HEK293 (cell line): ENCODE measurements at regions not wholly inside any gene's neighbourhood (a gene's known extent, or its start where the extent isn't known, plus 50 kb on each side); places are given as distances from the start of the nearest gene placed in this dataset.

Experiments
- CTCF ChIP-seq: fragments of 450-650 bp; formaldehyde crosslinking; IDR thresholded peaks from 2 replicates; pipeline ENCODE4 v1.5.1; 2016; ENCODE audit warnings: missing biosample characterization, missing genetic modification characterization
- PRDM1 ChIP-seq: fragments of 450-650 bp; formaldehyde crosslinking; IDR thresholded peaks from 2 replicates; pipeline ENCODE4; 2016; ENCODE audit warnings: missing biosample characterization, missing genetic modification characterization
- SETDB1 ChIP-seq: IDR thresholded peaks from one replicate; pipeline ENCODE4 v1.6.1; 2017; ENCODE audit warnings: mild to moderate bottlenecking, low read length, moderate library complexity, mixed read lengths; ENCODE audit not compliant: insufficient read length
- ZNF148 ChIP-seq: fragments of 450-650 bp; formaldehyde crosslinking; IDR thresholded peaks from 2 replicates; pipeline ENCODE4 v1.5.0; 2017; ENCODE audit warnings: missing biosample characterization, missing genetic modification characterization, borderline replicate concordance
- ZNF274 ChIP-seq, 2 experiments: fragments of 200-500 bp in 1 of 2; fragments of 450-650 bp in 1 of 2; sonication (Bioruptor generic) in 1 of 2; formaldehyde crosslinking in 1 of 2; IDR thresholded peaks; 2 replicates each; pipeline versions ENCODE4 v1.5.1 to v1.6.1; 2014 to 2016; ENCODE audit warnings: borderline replicate concordance in 1 of 2, inconsistent platforms in 1 of 2, low read length in 1 of 2, missing biosample characterization in 1 of 2, missing genetic modification characterization in 1 of 2
- ZNF76 ChIP-seq: fragments of 450-650 bp; formaldehyde crosslinking; IDR thresholded peaks from 2 replicates; pipeline ENCODE4; 2016; ENCODE audit warnings: low read depth, missing biosample characterization, missing genetic modification characterization, borderline replicate concordance
- ZNF768 ChIP-seq: fragments of 450-650 bp; formaldehyde crosslinking; IDR thresholded peaks from 2 replicates; pipeline ENCODE4 v1.5.1; 2018; ENCODE audit warnings: missing biosample characterization, mild to moderate bottlenecking, missing genetic modification characterization
- TF ChIP-seq, protein P1 (sequence below): fragments of 450-650 bp; formaldehyde crosslinking; IDR thresholded peaks from 2 replicates; pipeline ENCODE4 v1.5.1; 2016; ENCODE audit warnings: missing biosample characterization, missing genetic modification characterization
- TF ChIP-seq, protein P2 (sequence below): IDR thresholded peaks from 2 replicates; pipeline ENCODE4 v1.6.1; 2011; ENCODE audit warnings: mild to moderate bottlenecking, low read depth, low read length, borderline replicate concordance

DNA sequence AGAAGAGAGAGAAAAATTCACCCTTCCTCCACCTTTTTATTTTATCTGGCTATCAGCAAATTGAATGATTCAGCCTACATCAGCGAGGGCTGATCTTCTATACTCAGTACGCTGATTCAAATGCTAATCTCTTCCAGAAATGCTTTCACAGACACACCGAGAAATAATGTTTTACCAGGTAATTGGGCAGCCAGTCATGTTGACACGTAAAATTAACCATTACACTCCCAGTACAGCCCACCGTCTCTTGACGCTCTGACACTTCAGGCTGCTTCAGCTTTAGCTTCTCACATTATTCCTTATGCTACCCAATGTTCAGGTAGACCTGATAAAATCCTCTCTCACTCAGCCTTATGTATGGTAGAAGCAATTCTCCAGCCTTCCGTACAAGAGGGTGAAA is 835.2 kb upstream of the PCDH10 start:
- TF ChIP-seq ZNF768 (tag by site-specific recombination) (no peak), CTCF (tag by site-specific recombination) (no peak), ZNF274 (IDR thresholded peaks at IDR 0.05; ENCODE audit: low read length) (no peak), ZNF274 (tag by site-specific recombination; IDR thresholded peaks at IDR 0.05; ENCODE audit: borderline replicate concordance) (no peak), PRDM1 (no peak), ZNF148 (tag by site-specific recombination) (no peak), SETDB1 (no peak), ZNF76 (tag by site-specific recombination) (no peak)
- TF ChIP-seq, protein P1, sequence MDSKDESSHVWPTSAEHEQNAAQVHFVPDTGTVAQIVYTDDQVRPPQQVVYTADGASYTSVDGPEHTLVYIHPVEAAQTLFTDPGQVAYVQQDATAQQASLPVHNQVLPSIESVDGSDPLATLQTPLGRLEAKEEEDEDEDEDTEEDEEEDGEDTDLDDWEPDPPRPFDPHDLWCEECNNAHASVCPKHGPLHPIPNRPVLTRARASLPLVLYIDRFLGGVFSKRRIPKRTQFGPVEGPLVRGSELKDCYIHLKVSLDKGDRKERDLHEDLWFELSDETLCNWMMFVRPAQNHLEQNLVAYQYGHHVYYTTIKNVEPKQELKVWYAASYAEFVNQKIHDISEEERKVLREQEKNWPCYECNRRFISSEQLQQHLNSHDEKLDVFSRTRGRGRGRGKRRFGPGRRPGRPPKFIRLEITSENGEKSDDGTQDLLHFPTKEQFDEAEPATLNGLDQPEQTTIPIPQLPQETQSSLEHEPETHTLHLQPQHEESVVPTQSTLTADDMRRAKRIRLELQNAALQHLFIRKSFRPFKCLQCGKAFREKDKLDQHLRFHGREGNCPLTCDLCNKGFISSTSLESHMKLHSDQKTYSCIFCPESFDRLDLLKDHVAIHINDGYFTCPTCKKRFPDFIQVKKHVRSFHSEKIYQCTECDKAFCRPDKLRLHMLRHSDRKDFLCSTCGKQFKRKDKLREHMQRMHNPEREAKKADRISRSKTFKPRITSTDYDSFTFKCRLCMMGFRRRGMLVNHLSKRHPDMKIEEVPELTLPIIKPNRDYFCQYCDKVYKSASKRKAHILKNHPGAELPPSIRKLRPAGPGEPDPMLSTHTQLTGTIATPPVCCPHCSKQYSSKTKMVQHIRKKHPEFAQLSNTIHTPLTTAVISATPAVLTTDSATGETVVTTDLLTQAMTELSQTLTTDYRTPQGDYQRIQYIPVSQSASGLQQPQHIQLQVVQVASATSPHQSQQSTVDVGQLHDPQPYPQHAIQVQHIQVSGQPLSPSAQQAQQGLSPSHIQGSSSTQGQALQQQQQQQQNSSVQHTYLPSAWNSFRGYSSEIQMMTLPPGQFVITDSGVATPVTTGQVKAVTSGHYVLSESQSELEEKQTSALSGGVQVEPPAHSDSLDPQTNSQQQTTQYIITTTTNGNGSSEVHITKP (tag by site-specific recombination), result no peak
- TF ChIP-seq, protein P2, sequence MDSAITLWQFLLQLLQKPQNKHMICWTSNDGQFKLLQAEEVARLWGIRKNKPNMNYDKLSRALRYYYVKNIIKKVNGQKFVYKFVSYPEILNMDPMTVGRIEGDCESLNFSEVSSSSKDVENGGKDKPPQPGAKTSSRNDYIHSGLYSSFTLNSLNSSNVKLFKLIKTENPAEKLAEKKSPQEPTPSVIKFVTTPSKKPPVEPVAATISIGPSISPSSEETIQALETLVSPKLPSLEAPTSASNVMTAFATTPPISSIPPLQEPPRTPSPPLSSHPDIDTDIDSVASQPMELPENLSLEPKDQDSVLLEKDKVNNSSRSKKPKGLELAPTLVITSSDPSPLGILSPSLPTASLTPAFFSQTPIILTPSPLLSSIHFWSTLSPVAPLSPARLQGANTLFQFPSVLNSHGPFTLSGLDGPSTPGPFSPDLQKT, result no peak
